Astrocyte of the spinal cord (primary cell): ENCODE measurements at regions not wholly inside any gene's neighbourhood (a gene's known extent, or its start where the extent isn't known, plus 50 kb on each side); places are given as distances from the start of the nearest gene placed in this dataset.
"Not testable (repeated sequence)": the region's sequence is repeated elsewhere in the genome, so short reads cannot be mapped to it uniquely, and the experiment has no call there.

Experiments used
- DNase-seq: peaks from one replicate; pipeline ENCODE4 v3.0.0; 2011; ENCODE audit warnings: low read depth, low spot score
- H3K4me3 ChIP-seq: 2 replicates; pipeline ENCODE4 v1.5.1; 2011; ENCODE audit warnings: low read depth, mild to moderate bottlenecking, low read length, moderate library complexity
- in situ Hi-C: cut with HindIII; loops from 2 replicates; pipeline ENCODE4 v1.10.0; 2017; ENCODE audit warnings: low sequenced_read_pairs
- TF ChIP-seq, protein P1 (sequence below): IDR thresholded peaks from 2 replicates; pipeline ENCODE4 v1.5.1; 2012; ENCODE audit warnings: low read depth, mild to moderate bottlenecking, low read length, inconsistent platforms

- TF ChIP-seq, protein P1, sequence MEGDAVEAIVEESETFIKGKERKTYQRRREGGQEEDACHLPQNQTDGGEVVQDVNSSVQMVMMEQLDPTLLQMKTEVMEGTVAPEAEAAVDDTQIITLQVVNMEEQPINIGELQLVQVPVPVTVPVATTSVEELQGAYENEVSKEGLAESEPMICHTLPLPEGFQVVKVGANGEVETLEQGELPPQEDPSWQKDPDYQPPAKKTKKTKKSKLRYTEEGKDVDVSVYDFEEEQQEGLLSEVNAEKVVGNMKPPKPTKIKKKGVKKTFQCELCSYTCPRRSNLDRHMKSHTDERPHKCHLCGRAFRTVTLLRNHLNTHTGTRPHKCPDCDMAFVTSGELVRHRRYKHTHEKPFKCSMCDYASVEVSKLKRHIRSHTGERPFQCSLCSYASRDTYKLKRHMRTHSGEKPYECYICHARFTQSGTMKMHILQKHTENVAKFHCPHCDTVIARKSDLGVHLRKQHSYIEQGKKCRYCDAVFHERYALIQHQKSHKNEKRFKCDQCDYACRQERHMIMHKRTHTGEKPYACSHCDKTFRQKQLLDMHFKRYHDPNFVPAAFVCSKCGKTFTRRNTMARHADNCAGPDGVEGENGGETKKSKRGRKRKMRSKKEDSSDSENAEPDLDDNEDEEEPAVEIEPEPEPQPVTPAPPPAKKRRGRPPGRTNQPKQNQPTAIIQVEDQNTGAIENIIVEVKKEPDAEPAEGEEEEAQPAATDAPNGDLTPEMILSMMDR, result no peak
- in situ Hi-C loops, result no loop called here
Observed at GRCh38 chr2:17146358-17146757, 371.9 kb downstream of the RAD51AP2 start.

DNA sequence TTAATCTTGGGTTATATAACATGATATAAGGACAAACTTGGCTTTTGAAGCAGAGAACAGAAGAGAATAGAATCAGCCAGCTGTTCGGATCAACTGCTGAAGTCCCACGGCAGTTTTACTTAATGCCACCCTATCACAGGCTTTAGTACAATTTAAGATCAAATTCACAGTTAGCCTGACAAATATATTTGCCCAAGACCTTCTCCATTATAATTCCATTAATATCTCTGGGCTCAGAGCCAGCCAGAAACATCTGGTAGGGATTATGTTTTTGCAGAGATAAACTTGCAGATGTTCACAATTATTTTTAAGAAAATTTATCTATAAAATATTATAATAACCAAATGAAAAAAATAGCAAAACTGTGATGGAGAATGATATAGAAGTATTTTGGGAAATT is 381.4 kb downstream of the RAD51AP2 start:
- no peak for DNase-seq
- H3K4me3 ChIP-seq, result no peak overlapping the region
- in situ Hi-C loops, result no loop called here

More at GRCh38 chr2:17146358-17146757, 371.9 kb downstream of the RAD51AP2 start:
- no peak for DNase-seq
- no peak overlapping the region for H3K4me3 ChIP-seq

GRCh38 chr2:17136231-17136630 is 382.0 kb downstream of the RAD51AP2 start:
- DNase-seq, result no peak
- TF ChIP-seq, protein P1, result no peak
- in situ Hi-C loops, result no loop called here

More for the DNA sequence above, 381.4 kb downstream of the RAD51AP2 start:
- TF ChIP-seq, protein P1, result no peak

DNA sequence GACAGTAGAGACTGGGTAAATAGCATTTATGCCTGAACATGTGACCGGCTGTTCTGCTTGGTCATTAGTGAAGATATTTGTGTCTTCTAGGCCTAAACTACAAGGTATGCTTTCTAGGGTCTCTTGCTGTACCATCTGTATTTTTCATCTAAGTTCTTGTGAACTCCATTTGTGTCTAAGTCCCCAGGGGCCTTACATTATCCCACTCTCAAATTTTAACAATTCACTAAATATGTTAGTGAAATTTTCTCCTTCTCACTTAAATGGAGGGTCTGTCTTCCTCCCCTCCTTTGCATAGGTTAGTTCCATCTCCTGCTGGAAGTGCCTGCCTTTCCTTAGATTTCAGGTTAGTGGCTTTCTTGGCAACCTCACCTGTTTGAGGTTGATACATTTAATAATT is 382.6 kb downstream of the RAD51AP2 start:
- TF ChIP-seq, protein P1, result no peak
- DNase-seq, result no peak
- in situ Hi-C loops, result no loop called here
- no peak overlapping the region for H3K4me3 ChIP-seq

More at GRCh38 chr2:17136231-17136630, 382.0 kb downstream of the RAD51AP2 start:
- H3K4me3 ChIP-seq, result no peak overlapping the region

DNA sequence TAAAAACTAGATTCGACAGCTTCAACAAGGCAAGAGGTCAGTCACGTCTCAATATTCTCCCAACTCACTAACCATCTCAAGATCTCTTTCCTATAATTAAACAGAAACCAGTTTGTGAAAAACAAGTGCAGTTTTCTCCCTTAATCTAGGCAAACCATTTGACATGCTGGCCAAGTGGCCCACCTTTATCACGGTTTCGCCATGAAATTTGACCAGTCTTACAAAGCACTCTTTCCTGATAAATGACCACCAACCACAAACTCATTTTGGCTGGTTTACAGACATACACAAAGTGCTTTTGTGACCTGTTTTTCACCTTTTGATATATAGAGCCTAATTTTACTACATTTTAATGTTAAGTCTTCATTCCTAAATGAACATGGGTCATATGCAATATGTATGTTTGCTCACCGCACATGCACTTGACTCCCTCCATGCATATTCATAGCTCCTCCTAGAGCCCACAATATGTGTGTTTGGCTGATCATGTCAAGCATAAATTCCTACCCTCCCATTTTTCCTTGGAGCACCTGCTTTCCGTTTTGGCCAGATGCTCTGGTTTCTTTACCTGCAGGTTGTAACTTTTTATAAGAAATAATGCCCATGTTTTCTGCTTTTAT is 385.1 kb downstream of the RAD51AP2 start:
- no peak for DNase-seq
- H3K4me3 ChIP-seq, result no peak overlapping the region
- TF ChIP-seq, protein P1, result no peak
- in situ Hi-C loops, result no loop called here

DNA sequence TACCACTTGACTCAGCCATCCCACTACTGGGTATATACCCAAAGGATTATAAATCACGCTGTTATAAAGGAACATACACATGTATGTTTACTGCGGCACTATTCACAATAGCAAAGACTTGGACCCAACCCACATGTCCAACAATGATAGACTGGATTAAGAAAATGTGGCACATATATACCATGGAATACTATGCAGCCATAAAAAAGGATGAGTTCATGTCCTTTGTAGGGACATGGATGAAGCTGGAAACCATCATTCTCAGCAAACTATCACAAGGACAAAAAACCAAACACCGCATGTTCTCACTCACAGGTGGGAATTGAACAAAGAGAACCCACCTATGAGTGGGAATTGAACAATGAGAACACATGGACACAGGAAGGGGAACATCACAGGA is 387.6 kb downstream of the RAD51AP2 start:
- in situ Hi-C loops, DNase-seq, H3K4me3 ChIP-seq: not testable (repeated sequence)

- TF ChIP-seq, protein P1, result no peak
- in situ Hi-C loops, result no loop called here
- no peak overlapping the region for H3K4me3 ChIP-seq
- DNase-seq, result no peak
Observed at GRCh38 chr2:17125989-17126620, 392.1 kb downstream of the RAD51AP2 start.
